ENCODE measurements at regions not wholly inside any gene's neighbourhood (a gene's known extent, or its start where the extent isn't known, plus 50 kb on each side); places are given as distances from the start of the nearest gene placed in this dataset.

DNA sequence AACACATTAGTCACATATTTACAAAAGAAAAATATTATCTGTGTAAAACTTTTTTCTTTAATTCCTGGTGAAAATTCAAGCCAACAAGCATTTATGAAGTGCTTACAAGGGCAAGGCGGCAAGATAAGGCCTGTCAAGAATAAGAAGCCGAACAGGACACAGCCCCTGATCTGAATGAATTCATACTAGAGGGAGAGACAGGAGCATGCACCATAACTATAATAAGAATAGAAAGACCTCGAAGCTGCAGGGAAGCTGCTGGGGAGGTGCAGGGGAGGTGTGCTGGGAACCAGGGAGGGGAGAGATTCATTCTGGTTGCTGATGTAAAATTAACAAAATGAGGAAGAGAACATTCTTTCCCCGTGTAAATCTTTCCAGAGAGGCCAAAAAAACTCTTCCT is 60.5 kb upstream of the TARDBP start:
- peaks cover 6% of the 10 kb centered on the region; the same call in 1 of the 2 replicates for H3K9me3 ChIP-seq (ENCODE audit: insufficient read depth, low read length)
- DNase-seq (ENCODE audit: low read depth, low spot score): no peak
- no peaks in the 10 kb centered on the region for H3K36me3 ChIP-seq (ENCODE audit: insufficient read depth, insufficient read length, low read length)
- TF ChIP-seq ZNF274 (IDR thresholded peaks at IDR 0.05; ENCODE audit: low read depth, low read length) (no peak), YY1 (IDR thresholded peaks at IDR 0.05; ENCODE audit: insufficient read depth, insufficient read length) (no peak), SUZ12 (IDR thresholded peaks at IDR 0.05; ENCODE audit: extremely low read depth, insufficient read depth, insufficient read length) (no peak)
- H3K4me1 ChIP-seq (ENCODE audit: insufficient read depth, insufficient read length): no peaks in the 10 kb centered on the region
- no peak overlapping the region for H3K4me3 ChIP-seq (ENCODE audit: insufficient read length, low read depth)
- no peak overlapping the region for H3K9ac ChIP-seq (ENCODE audit: insufficient read length, low read depth)
- no peaks in the 10 kb centered on the region for H3K27me3 ChIP-seq (ENCODE audit: insufficient read depth, insufficient read length)

DNA sequence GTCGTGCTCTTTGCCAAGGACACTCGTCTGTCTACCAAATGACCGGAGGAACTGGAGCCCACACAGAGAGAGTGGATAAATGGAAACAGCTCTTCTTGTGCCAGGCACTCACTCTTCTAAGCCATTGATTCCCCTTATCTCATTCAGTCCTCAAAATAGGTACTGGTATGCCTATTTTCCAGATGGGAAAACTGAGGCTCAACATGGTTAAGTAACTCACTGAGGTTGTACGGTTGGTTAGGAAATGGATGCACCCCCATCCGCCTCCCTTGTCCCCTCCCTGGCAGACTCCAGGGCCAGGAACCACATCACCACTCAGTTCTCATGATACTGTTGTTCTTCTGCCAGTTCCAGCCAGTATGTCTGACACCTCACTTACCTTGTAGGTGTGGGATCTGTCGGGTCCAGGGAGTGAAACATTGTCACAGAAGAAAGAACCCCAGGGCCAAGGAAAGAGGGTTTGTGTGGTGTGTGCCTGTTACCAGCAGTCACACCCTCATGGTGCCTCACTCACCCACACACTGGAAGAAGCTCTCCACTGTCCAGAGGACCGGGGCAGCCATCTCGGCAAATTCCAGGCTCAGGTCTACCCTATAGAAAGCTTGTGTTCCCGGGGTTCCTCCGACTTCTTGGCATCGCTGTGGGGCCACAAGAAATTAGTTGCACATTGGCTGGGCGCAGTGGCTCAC is 58.8 kb upstream of the TARDBP start:
- H3K9me3 ChIP-seq (ENCODE audit: insufficient read depth, low read length): peaks cover 6% of the 10 kb centered on the region; the same call in 1 of the 2 replicates
- H3K4me1 ChIP-seq (ENCODE audit: insufficient read depth, insufficient read length): peaks cover 3% of the 10 kb centered on the region
- no peak for DNase-seq (ENCODE audit: low read depth, low spot score)
- no peak overlapping the region for H3K4me3 ChIP-seq (ENCODE audit: insufficient read length, low read depth)
- TF ChIP-seq SUZ12 (IDR thresholded peaks at IDR 0.05; ENCODE audit: extremely low read depth, insufficient read depth, insufficient read length) (no peak), ZNF274 (IDR thresholded peaks at IDR 0.05; ENCODE audit: low read depth, low read length) (no peak), YY1 (IDR thresholded peaks at IDR 0.05; ENCODE audit: insufficient read depth, insufficient read length) (no peak)
- no peaks in the 10 kb centered on the region for H3K27me3 ChIP-seq (ENCODE audit: insufficient read depth, insufficient read length)
- H3K9ac ChIP-seq (ENCODE audit: insufficient read length, low read depth): no peak overlapping the region
- no peaks in the 10 kb centered on the region for H3K36me3 ChIP-seq (ENCODE audit: insufficient read depth, insufficient read length, low read length)

DNA sequence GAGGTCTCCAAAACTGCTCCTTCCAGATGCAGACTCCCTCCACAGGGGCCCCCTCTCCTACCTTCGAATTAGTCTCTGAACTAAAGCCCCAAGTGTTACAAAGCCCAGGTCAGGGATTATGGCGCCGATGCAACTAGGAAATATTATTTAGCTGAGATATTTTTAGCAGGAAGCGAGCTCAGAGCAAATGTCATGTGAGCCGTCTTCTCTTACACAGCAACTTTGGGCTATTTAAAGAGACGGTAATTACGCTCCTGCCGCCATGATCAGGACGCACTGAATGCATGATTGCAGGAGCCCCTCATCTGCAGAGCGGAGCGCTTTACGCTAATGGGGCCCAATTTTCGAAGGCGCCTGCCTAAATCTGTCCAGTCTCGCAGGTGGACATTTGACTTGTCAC is 55.3 kb upstream of the TARDBP start:
- Histone ChIP-seq H3K4me1 (ENCODE audit: insufficient read depth, insufficient read length) (peaks cover 7% of the 10 kb centered on the region), H3K4me3 (ENCODE audit: insufficient read length, low read depth) (no peak overlapping the region), H3K9me3 (ENCODE audit: insufficient read depth, low read length) (peaks cover 6% of the 10 kb centered on the region; the same call in 1 of the 2 replicates), H3K9ac (ENCODE audit: insufficient read length, low read depth) (no peak overlapping the region), H3K27me3 (ENCODE audit: insufficient read depth, insufficient read length) (no peaks in the 10 kb centered on the region), H3K36me3 (ENCODE audit: insufficient read depth, insufficient read length, low read length) (no peaks in the 10 kb centered on the region)
- no peak for TF ChIP-seq YY1 (IDR thresholded peaks at IDR 0.05; ENCODE audit: insufficient read depth, insufficient read length)
- TF ChIP-seq ZNF274 (IDR thresholded peaks at IDR 0.05; ENCODE audit: low read depth, low read length): no peak
- TF ChIP-seq SUZ12 (IDR thresholded peaks at IDR 0.05; ENCODE audit: extremely low read depth, insufficient read depth, insufficient read length): no peak
- no peak for DNase-seq (ENCODE audit: low read depth, low spot score)

GRCh38 chr1:10958614-10959013 is 53.8 kb upstream of the TARDBP start:
- Histone ChIP-seq H3K9me3 (ENCODE audit: insufficient read depth, low read length) (peaks cover 3% of the 10 kb centered on the region; the same call in 1 of the 2 replicates), H3K4me3 (ENCODE audit: insufficient read length, low read depth) (no peak overlapping the region), H3K36me3 (ENCODE audit: insufficient read depth, insufficient read length, low read length) (no peaks in the 10 kb centered on the region), H3K27me3 (ENCODE audit: insufficient read depth, insufficient read length) (no peaks in the 10 kb centered on the region), H3K9ac (ENCODE audit: insufficient read length, low read depth) (no peak overlapping the region), H3K4me1 (ENCODE audit: insufficient read depth, insufficient read length) (peaks cover 7% of the 10 kb centered on the region)
- TF ChIP-seq YY1 (IDR thresholded peaks at IDR 0.05; ENCODE audit: insufficient read depth, insufficient read length) (no peak), ZNF274 (IDR thresholded peaks at IDR 0.05; ENCODE audit: low read depth, low read length) (no peak), SUZ12 (IDR thresholded peaks at IDR 0.05; ENCODE audit: extremely low read depth, insufficient read depth, insufficient read length) (no peak)
- DNase-seq (ENCODE audit: low read depth, low spot score): no peak

- TF ChIP-seq YY1 (IDR thresholded peaks at IDR 0.05; ENCODE audit: insufficient read depth, insufficient read length): no peak
- TF ChIP-seq SUZ12 (IDR thresholded peaks at IDR 0.05; ENCODE audit: extremely low read depth, insufficient read depth, insufficient read length): no peak
- no peak for TF ChIP-seq ZNF274 (IDR thresholded peaks at IDR 0.05; ENCODE audit: low read depth, low read length)
- Histone ChIP-seq H3K9ac (ENCODE audit: insufficient read length, low read depth) (no peak overlapping the region), H3K36me3 (ENCODE audit: insufficient read depth, insufficient read length, low read length) (no peaks in the 10 kb centered on the region), H3K9me3 (ENCODE audit: insufficient read depth, low read length) (no peaks in the 10 kb centered on the region), H3K4me1 (ENCODE audit: insufficient read depth, insufficient read length) (peaks cover 10% of the 10 kb centered on the region), H3K4me3 (ENCODE audit: insufficient read length, low read depth) (no peak overlapping the region), H3K27me3 (ENCODE audit: insufficient read depth, insufficient read length) (no peaks in the 10 kb centered on the region)
- DNase-seq (ENCODE audit: low read depth, low spot score): peak; percentile 65
Measured at GRCh38 chr1:10960411-10961299, 51.8 kb upstream of the TARDBP start.

DNA sequence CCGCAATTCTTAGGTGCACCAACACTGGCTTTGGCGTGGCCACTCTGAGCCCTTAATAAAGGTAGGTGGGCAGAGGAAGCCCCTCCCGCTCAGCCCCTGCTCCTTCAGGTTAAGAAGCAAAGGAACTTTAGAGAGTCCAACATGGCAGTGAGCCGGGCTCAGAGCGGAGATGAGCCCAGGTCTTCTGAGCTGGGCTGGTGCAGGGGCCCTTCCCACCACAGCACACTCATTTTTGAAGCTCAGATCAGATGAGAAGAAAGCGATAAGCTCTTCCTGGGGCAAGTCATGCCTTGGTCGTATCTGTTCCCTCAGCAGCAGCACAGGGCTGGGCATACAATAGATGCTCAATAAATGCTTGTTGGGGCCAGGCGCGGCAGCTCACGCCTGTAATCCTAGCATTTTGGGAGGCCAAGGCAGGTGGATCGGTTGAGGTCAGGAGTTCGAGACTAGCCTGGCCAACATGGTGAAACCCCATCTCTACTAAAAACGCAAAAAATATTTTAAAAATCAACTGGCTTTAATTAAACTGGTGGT is 51.1 kb upstream of the TARDBP start:
- no peaks in the 10 kb centered on the region for H3K27me3 ChIP-seq (ENCODE audit: insufficient read depth, insufficient read length)
- H3K4me1 ChIP-seq (ENCODE audit: insufficient read depth, insufficient read length): peaks cover 10% of the 10 kb centered on the region
- no peak overlapping the region for H3K9ac ChIP-seq (ENCODE audit: insufficient read length, low read depth)
- H3K36me3 ChIP-seq (ENCODE audit: insufficient read depth, insufficient read length, low read length): no peaks in the 10 kb centered on the region
- H3K9me3 ChIP-seq (ENCODE audit: insufficient read depth, low read length): no peaks in the 10 kb centered on the region
- DNase-seq (ENCODE audit: low read depth, low spot score): no peak
- no peak overlapping the region for H3K4me3 ChIP-seq (ENCODE audit: insufficient read length, low read depth)
- no peak for TF ChIP-seq SUZ12 (IDR thresholded peaks at IDR 0.05; ENCODE audit: extremely low read depth, insufficient read depth, insufficient read length)
- no peak for TF ChIP-seq ZNF274 (IDR thresholded peaks at IDR 0.05; ENCODE audit: low read depth, low read length)
- TF ChIP-seq YY1 (IDR thresholded peaks at IDR 0.05; ENCODE audit: insufficient read depth, insufficient read length): no peak

GRCh38 chr1:10962483-10962882 is 50.0 kb upstream of the TARDBP start:
- H3K27me3 ChIP-seq (ENCODE audit: insufficient read depth, insufficient read length): no peaks in the 10 kb centered on the region
- no peaks in the 10 kb centered on the region for H3K36me3 ChIP-seq (ENCODE audit: insufficient read depth, insufficient read length, low read length)
- no peak for DNase-seq (ENCODE audit: low read depth, low spot score)
- H3K4me3 ChIP-seq (ENCODE audit: insufficient read length, low read depth): no peak overlapping the region
- H3K9ac ChIP-seq (ENCODE audit: insufficient read length, low read depth): no peak overlapping the region
- TF ChIP-seq YY1 (IDR thresholded peaks at IDR 0.05; ENCODE audit: insufficient read depth, insufficient read length): no peak
- no peak for TF ChIP-seq SUZ12 (IDR thresholded peaks at IDR 0.05; ENCODE audit: extremely low read depth, insufficient read depth, insufficient read length)
- TF ChIP-seq ZNF274 (IDR thresholded peaks at IDR 0.05; ENCODE audit: low read depth, low read length): no peak
- H3K9me3 ChIP-seq (ENCODE audit: insufficient read depth, low read length): no peaks in the 10 kb centered on the region
- H3K4me1 ChIP-seq (ENCODE audit: insufficient read depth, insufficient read length): peaks cover 10% of the 10 kb centered on the region

All from NT2/D1 (cell line).